ENCODE measurements at regions not wholly inside any gene's neighbourhood (a gene's known extent, or its start where the extent isn't known, plus 50 kb on each side); places are given as distances from the start of the nearest gene placed in this dataset.
A peak's percentile ranks its signal among the peaks of the same experiment; 100 is the strongest.

GRCh38 chr14:38103542-38104225 lies 104.0 kb upstream of the SSTR1 start:
- no peak for TF ChIP-seq CTCF (conservative IDR thresholded peaks at IDR 0.05; ENCODE audit: control insufficient read depth, insufficient read depth, low read depth, low read length)
- no peak for DNase-seq (ENCODE audit: low read depth)
- no peak overlapping the region for H3K4me3 ChIP-seq (ENCODE audit: control insufficient read depth, low read depth, low read length)

- no peak for DNase-seq (ENCODE audit: low read depth)
- H3K4me3 ChIP-seq (ENCODE audit: control insufficient read depth, low read depth, low read length), result no peak overlapping the region
- TF ChIP-seq CTCF (conservative IDR thresholded peaks at IDR 0.05; ENCODE audit: control insufficient read depth, insufficient read depth, low read depth, low read length), result no peak
These were observed 102.5 kb upstream of the SSTR1 start for GRCh38 chr14:38105106-38105702.

GRCh38 chr14:38107216-38107631 lies 100.5 kb upstream of the SSTR1 start:
- no peak overlapping the region for H3K4me3 ChIP-seq (ENCODE audit: control insufficient read depth, low read depth, low read length)
- TF ChIP-seq CTCF (conservative IDR thresholded peaks at IDR 0.05; ENCODE audit: control insufficient read depth, insufficient read depth, low read depth, low read length), result no peak
- no peak for DNase-seq (ENCODE audit: low read depth)

GRCh38 chr14:38108681-38109080 lies 99.0 kb upstream of the SSTR1 start:
- TF ChIP-seq CTCF (conservative IDR thresholded peaks at IDR 0.05; ENCODE audit: control insufficient read depth, insufficient read depth, low read depth, low read length), result no peak
- no peak overlapping the region for H3K4me3 ChIP-seq (ENCODE audit: control insufficient read depth, low read depth, low read length)
- DNase-seq (ENCODE audit: low read depth), result peak; percentile 51

GRCh38 chr14:38110258-38110657 lies 97.4 kb upstream of the SSTR1 start:
- H3K4me3 ChIP-seq (ENCODE audit: control insufficient read depth, low read depth, low read length), result no peak overlapping the region
- no peak for TF ChIP-seq CTCF (conservative IDR thresholded peaks at IDR 0.05; ENCODE audit: control insufficient read depth, insufficient read depth, low read depth, low read length)
- DNase-seq (ENCODE audit: low read depth), result no peak

GRCh38 chr14:38111046-38111445 lies 96.7 kb upstream of the SSTR1 start:
- no peak for DNase-seq (ENCODE audit: low read depth)
- H3K4me3 ChIP-seq (ENCODE audit: control insufficient read depth, low read depth, low read length), result no peak overlapping the region
- TF ChIP-seq CTCF (conservative IDR thresholded peaks at IDR 0.05; ENCODE audit: control insufficient read depth, insufficient read depth, low read depth, low read length), result no peak
